ENCODE measurements at regions not wholly inside any gene's neighbourhood (a gene's known extent, or its start where the extent isn't known, plus 50 kb on each side); places are given as distances from the start of the nearest gene placed in this dataset.
A peak's percentile ranks its signal among the peaks of the same experiment; 100 is the strongest.

DNA sequence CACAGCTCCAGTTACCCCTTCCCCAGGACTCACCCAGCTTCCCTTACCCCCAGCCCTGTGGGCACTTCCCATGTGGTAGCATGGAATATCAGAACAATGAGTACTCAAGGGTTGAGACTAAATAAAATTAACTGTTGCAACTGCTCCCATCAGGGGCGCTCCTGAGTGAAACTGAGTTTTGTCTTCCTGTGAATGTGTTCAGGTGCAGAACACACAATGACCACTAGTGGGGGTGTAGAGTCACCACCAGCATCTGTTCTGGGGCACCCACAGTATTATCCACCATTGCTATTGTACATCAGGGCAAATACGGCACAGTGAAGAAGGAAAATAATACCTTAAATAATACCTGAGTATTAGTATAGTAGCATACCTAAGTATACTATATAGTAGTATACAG, 689.7 kb downstream of the TBC1D22A start:
- DNase-seq (ENCODE audit: low read depth) = peak; percentile 39

DNA sequence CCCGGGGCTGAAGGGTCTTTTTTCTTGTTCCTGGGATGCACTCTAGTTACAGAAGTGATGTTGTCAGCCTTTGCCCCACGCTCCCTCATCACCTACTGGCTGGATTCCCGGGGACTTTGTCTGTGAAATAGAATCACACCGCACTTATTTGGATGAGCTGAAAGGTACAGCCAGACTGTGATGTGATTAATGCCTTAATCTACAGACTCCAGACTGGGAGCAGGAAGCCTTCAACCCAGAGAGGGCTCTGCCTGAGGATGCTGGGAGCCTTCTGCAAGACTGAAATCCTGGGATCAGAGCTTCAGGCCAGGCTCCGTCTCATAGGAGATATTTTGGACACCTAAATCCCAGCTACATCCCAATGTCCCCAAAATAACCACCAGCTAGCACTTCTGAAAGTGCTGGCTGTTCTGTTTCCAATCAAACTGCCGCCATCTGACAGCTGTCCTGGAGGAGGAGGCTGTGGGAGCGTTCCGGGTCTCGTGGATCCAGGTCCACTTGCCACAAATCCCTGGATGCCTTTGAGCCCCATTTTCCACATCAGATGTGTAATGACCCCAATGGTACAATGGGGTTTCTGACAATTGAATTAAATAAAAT, 688.5 kb downstream of the TBC1D22A start:
- no peak for DNase-seq (ENCODE audit: low read depth)

DNA sequence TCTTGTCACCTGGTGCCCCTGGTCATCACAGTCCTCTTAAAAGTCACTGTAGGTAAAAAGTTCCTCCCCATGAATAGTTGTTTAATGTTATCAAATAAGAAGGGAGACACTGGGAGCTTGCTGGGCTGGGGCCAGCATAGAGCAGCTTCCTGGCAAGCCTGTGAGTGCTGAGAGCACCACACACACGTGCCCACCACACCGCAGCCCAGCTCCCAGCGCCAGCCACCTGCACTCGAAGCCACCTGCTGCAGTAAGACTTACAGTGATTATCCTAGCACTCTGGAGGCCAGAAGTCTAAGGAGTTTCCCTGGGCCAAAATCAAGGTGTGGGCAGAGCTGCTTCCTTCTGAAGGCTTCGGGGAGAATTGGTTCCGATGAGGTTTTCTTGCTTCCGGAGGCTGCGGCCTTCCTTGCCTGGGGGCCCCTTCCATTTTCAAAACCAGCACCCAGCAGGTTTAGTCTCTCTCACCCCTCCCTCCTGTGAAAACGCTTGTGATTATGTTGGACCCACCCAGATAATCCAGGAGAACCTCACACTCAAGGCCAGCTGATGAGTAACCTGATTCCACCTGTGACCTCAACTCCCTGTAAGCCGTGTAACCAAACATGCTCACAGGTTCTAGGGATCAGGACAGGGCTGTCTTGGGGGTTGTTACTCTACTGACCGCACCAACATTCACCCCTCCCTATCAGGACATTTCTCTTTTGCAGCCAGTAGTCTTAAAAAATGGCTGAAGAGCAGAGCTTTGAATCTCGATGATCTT, 687.2 kb downstream of the TBC1D22A start:
- DNase-seq (ENCODE audit: low read depth) = no peak

DNA sequence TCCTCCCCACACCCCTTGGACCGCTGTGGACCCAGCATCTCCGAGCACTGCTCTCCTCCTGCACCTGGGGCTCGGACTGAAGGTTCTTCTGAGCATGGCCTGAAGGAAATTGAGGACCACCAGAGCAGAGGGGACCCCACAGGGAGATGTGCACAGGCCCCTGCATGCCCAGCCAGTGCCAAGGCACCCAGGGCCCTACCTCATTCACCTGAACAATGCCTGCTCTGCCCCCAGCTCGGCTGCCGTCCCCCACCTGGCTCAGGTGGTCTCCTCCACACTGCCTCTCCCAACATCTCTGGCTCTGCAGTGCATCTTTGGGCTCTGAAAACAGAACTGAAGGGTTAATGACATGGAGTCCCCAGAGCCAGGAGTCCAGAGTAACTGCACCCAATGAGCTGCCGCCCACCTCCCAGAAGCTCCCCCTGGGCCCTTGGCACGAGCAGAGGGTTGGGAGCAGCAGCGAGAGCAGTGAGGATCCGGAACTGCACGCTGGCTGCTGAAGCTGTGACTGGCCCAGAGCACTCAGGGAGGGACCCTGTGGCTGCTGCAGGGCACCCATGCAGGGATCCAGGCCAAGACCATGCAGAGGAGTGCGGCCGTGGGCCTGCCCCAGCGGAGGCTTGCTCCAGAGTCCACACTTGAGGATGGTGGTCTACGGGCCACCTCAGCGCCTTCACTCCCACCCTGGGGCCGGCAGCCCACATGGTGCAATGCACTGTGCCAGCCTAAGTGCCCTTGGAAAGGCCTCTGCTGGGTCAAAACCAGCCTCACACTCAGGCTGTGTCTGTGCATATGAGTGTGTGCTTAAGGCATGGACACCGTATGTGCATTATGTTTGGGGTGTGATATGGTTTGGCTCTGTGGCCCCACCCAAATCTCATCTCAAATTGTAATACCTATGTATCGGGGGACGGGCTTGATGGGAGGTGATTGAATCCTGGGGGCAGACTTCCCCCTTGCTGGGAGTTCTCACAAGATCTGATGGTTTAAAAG, 686.1 kb downstream of the TBC1D22A start:
- no peak for DNase-seq (ENCODE audit: low read depth)

DNA sequence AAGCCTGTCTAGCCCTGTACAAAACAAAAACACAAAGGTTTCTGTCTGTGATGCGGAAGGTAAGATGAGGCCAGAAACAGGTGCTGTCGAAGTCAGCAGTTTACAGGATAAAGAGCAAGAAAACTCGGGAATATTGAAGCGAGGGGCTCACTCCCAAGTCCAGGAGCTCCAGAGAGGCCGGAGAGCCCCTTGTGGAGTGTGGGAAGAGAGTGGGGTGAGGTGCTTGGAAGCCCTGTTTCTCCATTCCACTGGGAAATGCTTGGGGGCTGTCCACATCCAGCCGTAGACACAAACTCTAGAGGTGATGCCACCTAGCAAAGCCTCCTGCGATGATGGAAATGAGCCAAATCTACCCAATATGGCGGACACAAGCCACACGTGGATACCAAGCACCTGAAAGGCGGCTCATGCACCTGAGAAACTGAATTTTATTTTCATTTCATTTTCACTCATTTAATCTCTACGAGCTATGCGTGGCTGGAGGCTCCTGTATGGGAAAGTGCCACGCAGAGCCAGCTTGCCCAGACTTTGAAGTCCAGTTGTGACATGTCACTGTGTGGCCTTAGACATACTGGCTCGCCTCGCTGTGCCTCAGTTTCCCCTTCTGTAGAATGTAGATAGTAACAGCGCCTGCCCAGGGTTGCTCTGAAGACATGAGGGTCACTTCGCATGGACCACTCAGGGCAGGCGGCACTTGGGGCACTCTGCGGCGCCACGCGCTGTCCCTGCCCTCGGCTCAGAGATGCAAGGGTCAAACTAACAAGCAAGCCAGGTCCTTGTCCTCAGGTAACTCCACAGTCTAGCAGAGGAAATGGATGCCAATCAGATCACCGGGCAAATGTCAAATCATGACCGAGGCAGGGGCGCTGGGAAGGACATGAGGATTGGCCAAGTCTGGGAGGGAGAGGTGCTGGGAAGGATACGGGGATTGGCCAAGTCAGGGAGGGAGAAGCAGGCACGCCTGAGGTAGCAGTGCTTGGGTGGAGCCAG, 684.7 kb downstream of the TBC1D22A start:
- no peak for DNase-seq (ENCODE audit: low read depth)

DNA sequence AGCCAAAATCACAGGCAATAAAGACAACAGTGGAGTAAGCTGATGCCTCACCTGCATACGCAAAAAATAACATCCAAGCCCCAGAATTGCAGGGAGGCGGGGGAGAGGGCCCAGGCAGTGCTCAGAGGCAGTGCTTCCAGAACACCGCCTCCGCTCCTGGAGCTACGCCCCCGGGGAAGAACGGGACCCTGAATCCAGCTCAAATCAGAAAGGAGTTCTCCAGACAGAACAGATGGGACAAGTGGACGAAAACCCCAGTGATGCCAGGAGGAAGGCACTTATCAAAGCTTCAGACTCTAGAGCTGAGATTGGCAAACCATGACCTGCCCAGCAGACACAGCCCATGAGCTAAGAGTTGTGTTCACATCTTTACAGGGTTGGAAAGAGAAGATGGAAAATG, 683.9 kb downstream of the TBC1D22A start:
- DNase-seq (ENCODE audit: low read depth) = no peak

DNA sequence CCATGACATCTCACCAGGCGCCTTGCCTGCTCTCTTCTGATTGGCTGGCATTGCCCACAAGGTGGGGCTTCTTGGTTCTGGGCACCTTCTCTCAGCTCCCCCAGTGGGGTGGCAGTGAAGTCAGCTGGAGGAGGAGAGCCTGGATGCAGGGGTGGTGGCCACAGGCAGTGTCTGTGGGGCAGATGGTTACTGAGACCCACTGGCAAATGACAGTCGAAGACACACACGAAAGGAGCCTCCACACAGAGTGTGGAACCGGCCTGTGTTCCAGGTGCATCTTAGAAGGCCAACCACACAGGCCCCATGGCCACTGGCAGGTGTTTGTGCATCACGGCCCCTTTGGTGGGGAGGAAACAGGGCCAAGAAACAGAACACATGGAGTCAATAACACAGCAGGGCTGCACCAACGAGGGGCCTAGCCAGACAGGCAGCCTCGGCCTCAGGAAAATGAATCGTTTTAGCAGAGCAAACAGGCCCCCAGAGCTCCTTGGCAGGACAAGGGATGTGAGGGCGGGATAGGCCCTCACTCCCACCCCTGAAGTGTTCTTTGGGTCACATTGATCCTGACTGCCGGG, 683.4 kb downstream of the TBC1D22A start:
- no peak for DNase-seq (ENCODE audit: low read depth)

DNA sequence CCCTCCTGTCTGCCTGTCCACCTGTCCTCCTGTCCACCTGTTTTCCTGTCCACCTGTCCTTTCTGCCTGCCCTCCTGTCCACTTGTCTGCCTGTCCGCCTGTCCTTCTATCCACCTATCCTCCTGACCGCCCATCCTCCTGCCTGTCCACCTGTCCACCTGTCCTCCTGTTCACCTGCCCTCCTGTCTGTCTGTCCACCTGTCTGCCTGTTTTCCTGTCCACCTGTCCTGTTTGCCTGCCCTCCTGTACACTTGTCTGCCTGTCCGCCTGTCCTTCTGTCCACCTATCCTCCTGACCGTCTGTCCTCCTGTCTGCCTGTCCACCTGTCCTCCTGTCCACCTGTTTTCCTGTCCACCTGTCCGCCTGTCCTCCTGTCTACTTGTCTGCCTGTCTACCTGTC, 682.8 kb downstream of the TBC1D22A start:
- no peak for DNase-seq (ENCODE audit: low read depth)

DNA sequence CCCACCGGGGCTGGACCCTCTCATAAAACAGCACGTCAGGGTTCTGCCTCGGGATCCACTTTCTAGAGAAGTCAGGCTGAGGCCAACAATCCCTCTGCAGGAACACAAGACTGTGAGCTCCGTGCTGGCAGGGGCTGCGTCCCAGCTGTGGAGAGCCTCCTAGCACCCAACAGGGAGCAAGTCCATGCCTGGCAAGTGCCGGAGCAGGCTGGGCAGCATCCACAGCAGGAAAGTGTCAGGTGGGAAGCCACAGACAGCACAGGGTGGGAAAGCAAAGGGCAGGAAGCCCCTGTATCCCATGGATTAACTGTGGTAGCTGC, 682.3 kb downstream of the TBC1D22A start:
- DNase-seq (ENCODE audit: low read depth) = no peak

DNA sequence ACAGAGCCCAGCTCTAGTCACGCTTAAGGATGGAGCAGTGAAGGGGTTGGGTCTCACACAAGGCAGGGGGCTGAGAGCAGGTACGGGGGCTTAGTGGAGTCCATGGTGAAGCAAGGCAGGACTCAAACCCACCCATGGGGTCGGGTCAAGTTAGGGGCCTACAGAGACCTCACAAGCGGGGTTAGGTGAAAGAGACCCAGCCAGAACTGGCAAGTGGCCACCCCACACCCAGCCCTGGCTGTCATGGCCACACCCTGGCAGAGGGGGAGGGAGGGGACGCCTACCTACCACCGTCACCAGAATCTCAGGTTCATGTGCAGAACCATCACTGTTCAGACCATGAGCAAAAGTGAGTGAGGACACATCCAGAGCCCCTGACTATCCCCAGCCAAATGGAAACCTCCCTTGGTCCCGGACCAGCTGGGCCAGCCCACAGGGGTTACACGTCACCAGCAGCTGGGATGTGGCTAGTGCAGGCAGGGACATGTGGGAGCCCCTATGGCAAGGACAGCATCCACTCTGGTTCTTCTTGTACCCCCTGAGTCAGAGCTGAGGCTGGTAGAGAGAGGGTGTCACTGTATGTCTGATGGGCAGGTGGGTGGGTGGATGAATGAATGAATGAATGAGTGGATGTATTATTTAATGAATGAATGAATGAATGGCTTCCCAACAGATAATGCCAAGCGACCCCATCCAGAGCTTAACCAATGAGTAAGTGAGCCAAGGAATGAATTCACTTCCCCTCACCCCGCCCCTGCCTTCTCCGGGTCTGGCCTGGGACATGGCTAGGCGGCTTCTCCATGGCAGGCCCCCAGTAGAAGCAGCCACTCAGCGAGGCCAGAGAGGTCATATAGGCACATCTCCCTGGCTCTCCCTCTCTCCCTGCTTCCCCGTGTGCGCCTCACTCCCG, 681.6 kb downstream of the TBC1D22A start:
- no peak for DNase-seq (ENCODE audit: low read depth)

DNA sequence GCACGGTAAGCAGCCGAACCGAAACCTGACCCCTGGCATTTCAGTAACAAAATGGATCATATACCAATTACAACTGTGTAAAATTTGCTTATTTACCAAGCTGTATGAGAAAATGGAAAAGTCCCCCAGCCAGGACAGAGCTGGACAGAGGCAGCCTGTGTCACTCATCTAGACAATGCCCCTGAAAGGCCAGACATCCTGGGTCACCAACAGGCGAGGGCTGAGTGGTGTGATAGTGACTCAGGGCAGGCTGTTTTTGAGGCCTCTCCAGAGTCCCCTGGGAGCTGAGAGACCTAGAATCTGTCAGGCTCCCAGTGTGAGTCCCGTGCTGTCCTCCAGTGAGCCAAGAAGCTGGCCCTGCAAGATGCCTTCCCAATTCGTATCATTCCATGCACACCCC, 680.4 kb downstream of the TBC1D22A start:
- DNase-seq (ENCODE audit: low read depth) = no peak

DNA sequence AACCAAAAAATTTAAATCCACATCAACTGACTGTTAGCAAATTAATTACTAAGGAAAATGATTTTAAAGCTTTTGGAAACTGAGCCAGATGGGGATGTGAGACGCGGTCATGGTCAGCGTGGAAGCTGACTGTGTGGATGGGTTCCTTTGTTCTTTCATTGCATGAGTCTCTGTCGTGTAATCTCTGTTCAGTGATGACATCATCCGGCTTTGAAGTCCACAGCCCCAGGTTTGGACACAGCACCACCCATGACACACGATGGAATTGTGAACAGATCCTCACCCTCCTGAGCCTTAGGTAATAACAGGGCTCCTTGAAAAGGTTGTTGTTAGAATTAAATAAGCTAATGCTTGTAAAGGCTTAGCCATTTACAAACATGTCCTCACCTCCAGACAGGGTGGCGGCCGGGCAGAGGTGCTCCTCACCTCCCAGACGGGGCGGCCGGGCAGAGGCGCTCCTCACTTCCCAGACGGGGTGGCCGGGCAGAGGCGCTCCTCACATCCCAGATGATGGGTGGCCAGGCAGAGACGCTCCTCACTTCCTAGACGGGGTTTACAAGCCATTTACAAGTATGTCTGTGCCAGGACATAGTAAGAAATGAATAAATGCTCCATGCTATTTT, 677.3 kb downstream of the TBC1D22A start:
- DNase-seq (ENCODE audit: low read depth) = no peak

DNA sequence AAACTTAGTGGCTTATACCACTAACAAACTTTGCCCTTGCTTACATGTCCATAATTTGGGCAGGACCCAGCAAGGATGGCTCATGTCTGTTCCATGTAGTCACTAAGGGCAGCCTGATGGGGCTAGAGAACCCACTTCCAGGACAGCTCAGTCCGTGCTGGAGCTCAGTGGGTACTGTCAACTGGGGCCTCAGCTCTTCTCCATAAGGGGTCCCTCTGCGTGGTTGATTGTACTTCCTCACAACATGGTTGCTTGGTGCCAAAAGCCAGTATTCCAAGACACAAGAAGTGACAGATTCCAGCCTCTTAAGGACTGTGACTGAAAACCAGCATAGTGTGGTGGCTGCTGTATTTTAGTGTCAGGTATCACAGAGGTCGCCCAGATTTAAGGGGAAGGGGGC, 675.2 kb downstream of the TBC1D22A start:
- DNase-seq (ENCODE audit: low read depth) = no peak

DNA sequence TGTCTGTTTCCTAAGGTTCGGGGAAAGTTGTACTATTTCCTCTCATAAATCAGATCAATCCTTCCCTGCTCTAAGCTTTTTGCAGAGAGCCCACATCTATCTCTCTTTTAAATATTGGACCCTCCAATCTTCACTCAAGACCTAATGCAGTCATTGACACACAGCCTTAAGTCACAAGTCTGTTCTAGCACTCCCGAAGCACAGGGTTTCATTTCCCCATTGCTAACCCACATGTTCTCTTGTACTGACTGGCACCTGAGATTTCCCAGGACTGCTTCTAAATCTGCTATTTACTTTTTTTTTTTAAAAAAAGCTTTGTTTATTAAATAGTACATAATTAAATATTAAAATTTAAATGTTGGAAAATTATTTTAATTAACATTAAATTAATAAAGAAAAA, 674.7 kb downstream of the TBC1D22A start:
- no peak for DNase-seq (ENCODE audit: low read depth)

DNA sequence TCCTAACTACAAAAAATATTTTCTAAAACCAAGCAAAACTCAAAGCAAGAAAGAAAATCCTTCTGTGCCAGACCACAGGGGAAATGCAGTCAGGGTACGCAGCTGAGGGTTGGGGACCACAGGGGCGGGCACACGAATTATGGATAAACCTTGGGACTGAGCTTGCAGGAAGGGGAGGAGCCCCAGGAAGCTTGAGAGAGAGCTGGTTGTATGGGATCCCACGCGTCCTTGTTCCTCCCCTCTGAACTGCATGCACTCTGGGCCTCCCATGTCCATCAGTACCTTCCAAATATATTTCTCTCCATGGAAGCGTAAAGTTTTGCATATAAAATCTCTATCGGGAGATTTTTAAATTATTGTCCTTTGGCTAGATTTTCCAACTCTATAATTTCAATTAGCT, 673.4 kb downstream of the TBC1D22A start:
- no peak for DNase-seq (ENCODE audit: low read depth)

DNA sequence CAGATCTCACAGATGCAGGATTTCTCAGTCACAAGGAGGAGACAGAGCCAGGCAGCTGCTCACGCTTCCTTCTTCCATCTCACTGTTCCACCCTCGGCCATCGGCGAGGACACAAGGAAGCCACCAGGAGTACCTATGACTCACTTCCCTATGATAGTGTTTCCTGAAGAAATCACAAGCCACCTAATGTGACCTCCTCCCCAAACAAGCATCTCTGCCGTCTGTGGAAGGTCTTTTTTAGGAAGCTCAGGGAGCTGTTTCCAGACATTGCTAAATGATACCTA, 672.7 kb downstream of the TBC1D22A start:
- DNase-seq (ENCODE audit: low read depth) = peak; percentile 18

DNA sequence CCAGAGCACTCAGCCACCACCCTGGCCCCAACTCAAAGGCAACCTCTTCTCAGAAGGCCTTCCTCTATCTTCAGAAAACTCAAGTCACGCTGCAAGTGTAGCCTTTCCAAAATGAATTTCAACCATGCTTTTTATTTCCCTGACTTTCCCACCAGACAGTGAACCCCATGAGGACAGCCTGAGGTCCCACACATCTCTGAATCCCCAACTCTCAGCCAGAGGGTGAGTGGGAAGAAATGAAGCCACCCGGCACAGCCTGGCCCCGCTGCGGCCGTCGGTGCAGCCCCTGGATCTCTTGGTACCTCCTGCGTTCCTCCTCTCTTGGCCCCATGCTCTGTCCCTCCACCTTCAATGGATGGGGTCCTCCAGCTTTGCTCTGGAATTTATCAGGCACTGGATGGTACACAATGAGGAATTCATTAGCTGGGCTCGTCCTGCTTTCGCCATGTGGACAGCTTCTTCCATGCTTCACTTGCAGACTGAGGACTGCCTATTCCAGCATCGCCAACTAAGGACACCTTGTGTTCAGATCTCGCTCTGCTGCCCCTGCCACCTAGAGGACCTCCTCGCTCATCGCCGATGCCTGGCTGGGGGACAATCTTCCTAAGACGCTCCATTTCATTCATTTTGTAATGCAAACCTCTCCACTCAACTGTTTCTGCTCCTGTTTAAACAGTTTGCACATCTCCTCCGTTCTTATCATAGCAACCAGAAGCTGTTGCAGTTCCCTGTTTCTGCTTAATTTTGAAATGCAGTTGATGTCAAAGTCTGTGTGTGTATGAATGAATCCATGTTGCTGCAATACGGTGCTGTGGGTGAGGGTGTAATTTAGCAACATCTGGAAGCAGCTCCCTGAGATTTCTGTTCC, 672.1 kb downstream of the TBC1D22A start:
- DNase-seq (ENCODE audit: low read depth) = no peak

DNA sequence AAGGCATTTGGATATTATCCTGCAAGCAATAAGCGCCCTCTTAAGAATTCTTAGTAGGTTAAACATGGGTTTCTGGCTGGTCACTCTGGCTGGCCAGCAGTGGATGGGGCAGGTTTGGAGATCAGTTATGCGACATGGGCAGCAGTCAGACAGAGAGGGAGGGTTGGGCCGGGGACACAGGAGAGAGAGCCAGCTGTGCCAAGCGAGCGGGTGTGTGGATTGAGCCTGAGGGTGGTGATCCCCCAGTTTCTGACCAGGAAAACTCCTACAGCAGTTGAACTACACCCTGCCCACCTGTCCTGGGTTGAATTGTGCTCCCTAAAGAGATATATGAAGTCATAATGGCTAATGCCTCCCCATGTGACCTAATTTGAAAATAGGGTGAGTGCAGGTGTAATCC, 671.2 kb downstream of the TBC1D22A start:
- no peak for DNase-seq (ENCODE audit: low read depth)

DNA sequence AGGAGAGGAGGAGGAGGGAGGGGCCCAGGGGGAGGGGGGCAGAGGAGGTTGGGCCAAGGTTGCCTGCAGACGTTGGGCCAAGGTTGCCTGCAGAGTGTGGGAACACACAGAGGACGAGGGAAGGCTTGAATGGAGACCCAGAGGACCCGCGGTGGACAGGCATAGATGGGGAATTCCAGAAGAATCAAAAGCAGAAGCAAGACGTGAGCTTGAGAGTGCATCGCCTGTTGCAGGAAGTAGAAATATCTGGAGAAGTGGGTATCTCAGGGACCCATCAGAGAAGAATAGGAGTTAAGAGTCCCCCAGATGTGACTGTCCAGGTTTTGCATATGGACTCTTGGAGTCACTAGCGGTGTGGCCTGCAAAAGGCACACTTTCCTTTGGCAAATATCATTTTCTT, 670.2 kb downstream of the TBC1D22A start:
- no peak for DNase-seq (ENCODE audit: low read depth)
